ENCODE measurements at regions not wholly inside any gene's neighbourhood (a gene's known extent, or its start where the extent isn't known, plus 50 kb on each side); places are given as distances from the start of the nearest gene placed in this dataset.

- H2AFZ ChIP-seq (ENCODE audit: low read length): no peak overlapping the region
- no peaks in the 10 kb centered on the region for H3K9me3 ChIP-seq (ENCODE audit: low read length)
- H3K36me3 ChIP-seq (ENCODE audit: insufficient read depth, low read length): no peaks in the 10 kb centered on the region
- H3K27me3 ChIP-seq (ENCODE audit: insufficient read depth, low read length): no peaks in the 10 kb centered on the region
- H3F3A ChIP-seq (ENCODE audit: insufficient read depth, low read length): no peaks in the 10 kb centered on the region
- H3K4me3 ChIP-seq (ENCODE audit: low read depth, low read length, poor library complexity, severe bottlenecking): no peak overlapping the region
- H3K4me2 ChIP-seq (ENCODE audit: low read length): no peak overlapping the region
- H3K79me2 ChIP-seq (ENCODE audit: insufficient read depth, low read length): no peaks in the 10 kb centered on the region
- no peak overlapping the region for H3K27ac ChIP-seq (ENCODE audit: low read depth, low read length, poor library complexity, severe bottlenecking)
- no peaks in the 10 kb centered on the region for H4K20me1 ChIP-seq (ENCODE audit: insufficient read depth, low read length)
- H3K9me2 ChIP-seq (ENCODE audit: low read depth, low read length): no peaks in the 10 kb centered on the region
- H3K4me1 ChIP-seq (ENCODE audit: insufficient read depth, low read length, severe bottlenecking): no peaks in the 10 kb centered on the region
- H3K9ac ChIP-seq (ENCODE audit: low read length): no peak overlapping the region
- TF ChIP-seq CTCF (IDR thresholded peaks at IDR 0.05; ENCODE audit: low read length) (no peak), EZH2 (IDR thresholded peaks at IDR 0.05; ENCODE audit: borderline replicate concordance, low read length) (no peak)
Observed at GRCh38 chr5:167634432-167634831, 657.0 kb upstream of the WWC1 start.

GRCh38 chr5:167638816-167639215 lies 652.6 kb upstream of the WWC1 start:
- no peak overlapping the region for H3K27ac ChIP-seq (ENCODE audit: low read depth, low read length, poor library complexity, severe bottlenecking)
- no peak overlapping the region for H2AFZ ChIP-seq (ENCODE audit: low read length)
- no peaks in the 10 kb centered on the region for H3F3A ChIP-seq (ENCODE audit: insufficient read depth, low read length)
- H4K20me1 ChIP-seq (ENCODE audit: insufficient read depth, low read length): no peaks in the 10 kb centered on the region
- no peaks in the 10 kb centered on the region for H3K4me1 ChIP-seq (ENCODE audit: insufficient read depth, low read length, severe bottlenecking)
- no peak for TF ChIP-seq EZH2 (IDR thresholded peaks at IDR 0.05; ENCODE audit: borderline replicate concordance, low read length)
- TF ChIP-seq CTCF (IDR thresholded peaks at IDR 0.05; ENCODE audit: low read length): no peak
- H3K9ac ChIP-seq (ENCODE audit: low read length): no peak overlapping the region
- no peaks in the 10 kb centered on the region for H3K9me2 ChIP-seq (ENCODE audit: low read depth, low read length)
- no peaks in the 10 kb centered on the region for H3K27me3 ChIP-seq (ENCODE audit: insufficient read depth, low read length)
- H3K4me2 ChIP-seq (ENCODE audit: low read length): no peak overlapping the region
- no peaks in the 10 kb centered on the region for H3K36me3 ChIP-seq (ENCODE audit: insufficient read depth, low read length)
- H3K79me2 ChIP-seq (ENCODE audit: insufficient read depth, low read length): no peaks in the 10 kb centered on the region
- no peaks in the 10 kb centered on the region for H3K9me3 ChIP-seq (ENCODE audit: low read length)
- no peak overlapping the region for H3K4me3 ChIP-seq (ENCODE audit: low read depth, low read length, poor library complexity, severe bottlenecking)

GRCh38 chr5:167639273-167639672 lies 652.2 kb upstream of the WWC1 start:
- no peaks in the 10 kb centered on the region for H3K27me3 ChIP-seq (ENCODE audit: insufficient read depth, low read length)
- H3K4me1 ChIP-seq (ENCODE audit: insufficient read depth, low read length, severe bottlenecking): no peaks in the 10 kb centered on the region
- H3K27ac ChIP-seq (ENCODE audit: low read depth, low read length, poor library complexity, severe bottlenecking): no peak overlapping the region
- H3K4me2 ChIP-seq (ENCODE audit: low read length): no peak overlapping the region
- H3F3A ChIP-seq (ENCODE audit: insufficient read depth, low read length): no peaks in the 10 kb centered on the region
- no peaks in the 10 kb centered on the region for H3K36me3 ChIP-seq (ENCODE audit: insufficient read depth, low read length)
- no peaks in the 10 kb centered on the region for H3K9me3 ChIP-seq (ENCODE audit: low read length)
- no peak overlapping the region for H3K4me3 ChIP-seq (ENCODE audit: low read depth, low read length, poor library complexity, severe bottlenecking)
- no peak overlapping the region for H3K9ac ChIP-seq (ENCODE audit: low read length)
- no peak overlapping the region for H2AFZ ChIP-seq (ENCODE audit: low read length)
- H4K20me1 ChIP-seq (ENCODE audit: insufficient read depth, low read length): no peaks in the 10 kb centered on the region
- no peaks in the 10 kb centered on the region for H3K79me2 ChIP-seq (ENCODE audit: insufficient read depth, low read length)
- no peak for TF ChIP-seq CTCF (IDR thresholded peaks at IDR 0.05; ENCODE audit: low read length)
- TF ChIP-seq EZH2 (IDR thresholded peaks at IDR 0.05; ENCODE audit: borderline replicate concordance, low read length): no peak
- H3K9me2 ChIP-seq (ENCODE audit: low read depth, low read length): no peaks in the 10 kb centered on the region
